ENCODE measurements at regions not wholly inside any gene's neighbourhood (a gene's known extent, or its start where the extent isn't known, plus 50 kb on each side); places are given as distances from the start of the nearest gene placed in this dataset.

GRCh38 chr18:38612904-38613303 lies 1047.3 kb upstream of the CELF4 start:
- H3K4me1 ChIP-seq (ENCODE audit: insufficient read depth): no peaks in the 10 kb centered on the region
- H2AFZ ChIP-seq: no peak overlapping the region
- no peak overlapping the region for H3K27ac Mint-ChIP-seq
- no peaks in the 10 kb centered on the region for H3K36me3 Mint-ChIP-seq (ENCODE audit: low read depth)
- no peak for DNase-seq (ENCODE audit: low spot score)
- H3K79me2 ChIP-seq (replicated peaks; ENCODE audit: insufficient read depth): no peaks in the 10 kb centered on the region
- no peak overlapping the region for H3K27ac ChIP-seq (ENCODE audit: low read depth)
- no peaks in the 10 kb centered on the region for H3K36me3 ChIP-seq (ENCODE audit: insufficient read depth)
- no peaks in the 10 kb centered on the region for H4K20me1 ChIP-seq (replicated peaks; ENCODE audit: insufficient read depth)
- no peaks in the 10 kb centered on the region for H3K4me1 Mint-ChIP-seq
- no peaks in the 10 kb centered on the region for H3K9me2 ChIP-seq (ENCODE audit: insufficient read depth)
- H3K27me3 ChIP-seq (ENCODE audit: insufficient read depth): no peaks in the 10 kb centered on the region
- H3K4me3 ChIP-seq: no peak overlapping the region
- TF ChIP-seq, protein P1, sequence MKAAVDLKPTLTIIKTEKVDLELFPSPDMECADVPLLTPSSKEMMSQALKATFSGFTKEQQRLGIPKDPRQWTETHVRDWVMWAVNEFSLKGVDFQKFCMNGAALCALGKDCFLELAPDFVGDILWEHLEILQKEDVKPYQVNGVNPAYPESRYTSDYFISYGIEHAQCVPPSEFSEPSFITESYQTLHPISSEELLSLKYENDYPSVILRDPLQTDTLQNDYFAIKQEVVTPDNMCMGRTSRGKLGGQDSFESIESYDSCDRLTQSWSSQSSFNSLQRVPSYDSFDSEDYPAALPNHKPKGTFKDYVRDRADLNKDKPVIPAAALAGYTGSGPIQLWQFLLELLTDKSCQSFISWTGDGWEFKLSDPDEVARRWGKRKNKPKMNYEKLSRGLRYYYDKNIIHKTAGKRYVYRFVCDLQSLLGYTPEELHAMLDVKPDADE (IDR thresholded peaks at IDR 0.05): no peak
- TF ChIP-seq, protein P2, sequence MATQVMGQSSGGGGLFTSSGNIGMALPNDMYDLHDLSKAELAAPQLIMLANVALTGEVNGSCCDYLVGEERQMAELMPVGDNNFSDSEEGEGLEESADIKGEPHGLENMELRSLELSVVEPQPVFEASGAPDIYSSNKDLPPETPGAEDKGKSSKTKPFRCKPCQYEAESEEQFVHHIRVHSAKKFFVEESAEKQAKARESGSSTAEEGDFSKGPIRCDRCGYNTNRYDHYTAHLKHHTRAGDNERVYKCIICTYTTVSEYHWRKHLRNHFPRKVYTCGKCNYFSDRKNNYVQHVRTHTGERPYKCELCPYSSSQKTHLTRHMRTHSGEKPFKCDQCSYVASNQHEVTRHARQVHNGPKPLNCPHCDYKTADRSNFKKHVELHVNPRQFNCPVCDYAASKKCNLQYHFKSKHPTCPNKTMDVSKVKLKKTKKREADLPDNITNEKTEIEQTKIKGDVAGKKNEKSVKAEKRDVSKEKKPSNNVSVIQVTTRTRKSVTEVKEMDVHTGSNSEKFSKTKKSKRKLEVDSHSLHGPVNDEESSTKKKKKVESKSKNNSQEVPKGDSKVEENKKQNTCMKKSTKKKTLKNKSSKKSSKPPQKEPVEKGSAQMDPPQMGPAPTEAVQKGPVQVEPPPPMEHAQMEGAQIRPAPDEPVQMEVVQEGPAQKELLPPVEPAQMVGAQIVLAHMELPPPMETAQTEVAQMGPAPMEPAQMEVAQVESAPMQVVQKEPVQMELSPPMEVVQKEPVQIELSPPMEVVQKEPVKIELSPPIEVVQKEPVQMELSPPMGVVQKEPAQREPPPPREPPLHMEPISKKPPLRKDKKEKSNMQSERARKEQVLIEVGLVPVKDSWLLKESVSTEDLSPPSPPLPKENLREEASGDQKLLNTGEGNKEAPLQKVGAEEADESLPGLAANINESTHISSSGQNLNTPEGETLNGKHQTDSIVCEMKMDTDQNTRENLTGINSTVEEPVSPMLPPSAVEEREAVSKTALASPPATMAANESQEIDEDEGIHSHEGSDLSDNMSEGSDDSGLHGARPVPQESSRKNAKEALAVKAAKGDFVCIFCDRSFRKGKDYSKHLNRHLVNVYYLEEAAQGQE (IDR thresholded peaks at IDR 0.05; ENCODE audit: unreplicated experiment): no peak
- TF ChIP-seq, protein P3, sequence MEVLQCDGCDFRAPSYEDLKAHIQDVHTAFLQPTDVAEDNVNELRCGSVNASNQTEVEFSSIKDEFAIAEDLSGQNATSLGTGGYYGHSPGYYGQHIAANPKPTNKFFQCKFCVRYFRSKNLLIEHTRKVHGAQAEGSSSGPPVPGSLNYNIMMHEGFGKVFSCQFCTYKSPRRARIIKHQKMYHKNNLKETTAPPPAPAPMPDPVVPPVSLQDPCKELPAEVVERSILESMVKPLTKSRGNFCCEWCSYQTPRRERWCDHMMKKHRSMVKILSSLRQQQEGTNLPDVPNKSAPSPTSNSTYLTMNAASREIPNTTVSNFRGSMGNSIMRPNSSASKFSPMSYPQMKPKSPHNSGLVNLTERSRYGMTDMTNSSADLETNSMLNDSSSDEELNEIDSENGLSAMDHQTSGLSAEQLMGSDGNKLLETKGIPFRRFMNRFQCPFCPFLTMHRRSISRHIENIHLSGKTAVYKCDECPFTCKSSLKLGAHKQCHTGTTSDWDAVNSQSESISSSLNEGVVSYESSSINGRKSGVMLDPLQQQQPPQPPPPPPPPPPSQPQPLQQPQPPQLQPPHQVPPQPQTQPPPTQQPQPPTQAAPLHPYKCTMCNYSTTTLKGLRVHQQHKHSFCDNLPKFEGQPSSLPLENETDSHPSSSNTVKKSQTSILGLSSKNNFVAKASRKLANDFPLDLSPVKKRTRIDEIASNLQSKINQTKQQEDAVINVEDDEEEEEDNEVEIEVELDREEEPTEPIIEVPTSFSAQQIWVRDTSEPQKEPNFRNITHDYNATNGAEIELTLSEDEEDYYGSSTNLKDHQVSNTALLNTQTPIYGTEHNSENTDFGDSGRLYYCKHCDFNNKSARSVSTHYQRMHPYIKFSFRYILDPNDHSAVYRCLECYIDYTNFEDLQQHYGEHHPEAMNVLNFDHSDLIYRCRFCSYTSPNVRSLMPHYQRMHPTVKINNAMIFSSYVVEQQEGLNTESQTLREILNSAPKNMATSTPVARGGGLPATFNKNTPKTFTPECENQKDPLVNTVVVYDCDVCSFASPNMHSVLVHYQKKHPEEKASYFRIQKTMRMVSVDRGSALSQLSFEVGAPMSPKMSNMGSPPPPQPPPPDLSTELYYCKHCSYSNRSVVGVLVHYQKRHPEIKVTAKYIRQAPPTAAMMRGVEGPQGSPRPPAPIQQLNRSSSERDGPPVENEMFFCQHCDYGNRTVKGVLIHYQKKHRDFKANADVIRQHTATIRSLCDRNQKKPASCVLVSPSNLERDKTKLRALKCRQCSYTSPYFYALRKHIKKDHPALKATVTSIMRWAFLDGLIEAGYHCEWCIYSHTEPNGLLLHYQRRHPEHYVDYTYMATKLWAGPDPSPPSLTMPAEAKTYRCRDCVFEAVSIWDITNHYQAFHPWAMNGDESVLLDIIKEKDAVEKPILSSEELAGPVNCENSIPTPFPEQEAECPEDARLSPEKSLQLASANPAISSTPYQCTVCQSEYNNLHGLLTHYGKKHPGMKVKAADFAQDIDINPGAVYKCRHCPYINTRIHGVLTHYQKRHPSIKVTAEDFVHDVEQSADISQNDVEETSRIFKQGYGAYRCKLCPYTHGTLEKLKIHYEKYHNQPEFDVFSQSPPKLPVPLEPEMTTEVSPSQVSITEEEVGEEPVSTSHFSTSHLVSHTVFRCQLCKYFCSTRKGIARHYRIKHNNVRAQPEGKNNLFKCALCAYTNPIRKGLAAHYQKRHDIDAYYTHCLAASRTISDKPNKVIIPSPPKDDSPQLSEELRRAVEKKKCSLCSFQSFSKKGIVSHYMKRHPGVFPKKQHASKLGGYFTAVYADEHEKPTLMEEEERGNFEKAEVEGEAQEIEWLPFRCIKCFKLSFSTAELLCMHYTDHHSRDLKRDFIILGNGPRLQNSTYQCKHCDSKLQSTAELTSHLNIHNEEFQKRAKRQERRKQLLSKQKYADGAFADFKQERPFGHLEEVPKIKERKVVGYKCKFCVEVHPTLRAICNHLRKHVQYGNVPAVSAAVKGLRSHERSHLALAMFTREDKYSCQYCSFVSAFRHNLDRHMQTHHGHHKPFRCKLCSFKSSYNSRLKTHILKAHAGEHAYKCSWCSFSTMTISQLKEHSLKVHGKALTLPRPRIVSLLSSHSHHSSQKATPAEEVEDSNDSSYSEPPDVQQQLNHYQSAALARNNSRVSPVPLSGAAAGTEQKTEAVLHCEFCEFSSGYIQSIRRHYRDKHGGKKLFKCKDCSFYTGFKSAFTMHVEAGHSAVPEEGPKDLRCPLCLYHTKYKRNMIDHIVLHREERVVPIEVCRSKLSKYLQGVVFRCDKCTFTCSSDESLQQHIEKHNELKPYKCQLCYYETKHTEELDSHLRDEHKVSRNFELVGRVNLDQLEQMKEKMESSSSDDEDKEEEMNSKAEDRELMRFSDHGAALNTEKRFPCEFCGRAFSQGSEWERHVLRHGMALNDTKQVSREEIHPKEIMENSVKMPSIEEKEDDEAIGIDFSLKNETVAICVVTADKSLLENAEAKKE (CRISPR knock-in tag; IDR thresholded peaks at IDR 0.05): no peak
- TF ChIP-seq POLR2AphosphoS5 (IDR thresholded peaks at IDR 0.05; ENCODE audit: low read depth) (no peak), CREB1 (CRISPR knock-in tag; IDR thresholded peaks at IDR 0.05; ENCODE audit: low read depth) (no peak), ZNF114 (CRISPR knock-in tag; IDR thresholded peaks at IDR 0.05) (no peak), ZNF331 (CRISPR knock-in tag; IDR thresholded peaks at IDR 0.05; ENCODE audit: low read depth) (no peak), STAT1 (IDR thresholded peaks at IDR 0.05; ENCODE audit: unreplicated experiment) (no peak), CTCF (conservative IDR thresholded peaks at IDR 0.05; ENCODE audit: low read depth in 2 of 2) (no peak), NANOG (IDR thresholded peaks at IDR 0.05; ENCODE audit: borderline replicate concordance) (no peak), EZH2 (IDR thresholded peaks at IDR 0.05; ENCODE audit: low read depth, unreplicated experiment) (no peak), JUNB (IDR thresholded peaks at IDR 0.05; ENCODE audit: unreplicated experiment) (no peak), EZH2phosphoT487 (IDR thresholded peaks at IDR 0.05; ENCODE audit: unreplicated experiment) (no peak)
- no peaks in the 10 kb centered on the region for H3K27me3 Mint-ChIP-seq (ENCODE audit: insufficient read depth, low read depth, poor library complexity)
- ATAC-seq: no peak
- no peak overlapping the region for H3K4me3 Mint-ChIP-seq
- no peaks in the 10 kb centered on the region for H3K9me3 Mint-ChIP-seq
- H3F3A ChIP-seq (replicated peaks; ENCODE audit: low read depth): no peaks in the 10 kb centered on the region
- no peak overlapping the region for H3K4me2 ChIP-seq

Measured in GM23338 (cell line).